GM19468 (cell line): ENCODE measurements at regions not wholly inside any gene's neighbourhood (a gene's known extent, or its start where the extent isn't known, plus 50 kb on each side); places are given as distances from the start of the nearest gene placed in this dataset.

Experiments used
- ATAC-seq: cut with Tn5 transposase; IDR thresholded peaks from one replicate; pipeline ENCODE4 v1.9.1; 2021; ENCODE audit warnings: mild to moderate bottlenecking, moderate library complexity, moderate number of reproducible peaks; ENCODE audit not compliant: unreplicated experiment; ENCODE audit errors: extremely low read depth

GRCh38 chr10:6755781-6756460 lies 175.8 kb upstream of the PRKCQ start:
- ATAC-seq = no peak

DNA sequence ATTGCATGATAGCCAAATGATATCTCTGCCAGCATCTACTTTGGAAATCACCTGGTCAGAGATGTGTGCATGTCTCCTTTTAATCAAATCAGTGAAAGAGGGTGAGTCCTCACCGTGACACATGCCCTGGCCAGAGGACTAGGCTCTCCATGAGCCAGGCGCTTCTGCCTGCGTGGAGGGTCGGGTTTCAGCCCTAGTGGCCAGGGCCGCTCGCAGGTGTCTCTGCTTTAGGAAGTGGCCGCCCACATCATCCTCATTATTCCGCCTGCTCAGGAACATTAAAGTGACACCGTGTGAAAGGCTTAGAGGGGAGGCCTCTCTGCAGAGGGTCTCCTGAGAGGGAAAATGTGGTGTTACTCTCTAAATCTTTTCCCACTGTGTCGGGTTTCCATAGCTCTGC lies 173.6 kb upstream of the PRKCQ start:
- ATAC-seq = no peak

DNA sequence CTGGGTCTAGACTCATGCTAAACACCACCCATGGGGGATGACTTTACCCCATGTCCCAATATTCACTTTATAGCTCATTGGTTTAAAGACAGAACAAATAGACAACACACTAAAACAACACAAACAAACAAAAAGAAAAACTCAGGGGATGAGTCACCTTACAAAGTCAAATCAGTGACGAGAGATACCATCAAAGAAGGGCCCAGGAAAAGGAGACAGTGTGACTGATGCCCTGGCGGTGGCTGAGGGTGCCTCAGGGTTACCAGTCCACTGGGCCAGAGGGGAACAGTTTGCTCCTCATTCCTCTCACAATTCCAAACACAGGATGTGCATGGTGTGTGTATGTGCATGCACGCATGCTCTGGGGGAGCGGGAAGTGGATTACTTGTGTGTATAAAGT lies 171.3 kb upstream of the PRKCQ start:
- ATAC-seq = no peak

- no peak for ATAC-seq
These were observed 169.0 kb upstream of the PRKCQ start for GRCh38 chr10:6748981-6749635.

- ATAC-seq = no peak
These were observed 168.0 kb upstream of the PRKCQ start for GRCh38 chr10:6748029-6748428.

GRCh38 chr10:6746782-6747181 lies 166.7 kb upstream of the PRKCQ start:
- no peak for ATAC-seq

DNA sequence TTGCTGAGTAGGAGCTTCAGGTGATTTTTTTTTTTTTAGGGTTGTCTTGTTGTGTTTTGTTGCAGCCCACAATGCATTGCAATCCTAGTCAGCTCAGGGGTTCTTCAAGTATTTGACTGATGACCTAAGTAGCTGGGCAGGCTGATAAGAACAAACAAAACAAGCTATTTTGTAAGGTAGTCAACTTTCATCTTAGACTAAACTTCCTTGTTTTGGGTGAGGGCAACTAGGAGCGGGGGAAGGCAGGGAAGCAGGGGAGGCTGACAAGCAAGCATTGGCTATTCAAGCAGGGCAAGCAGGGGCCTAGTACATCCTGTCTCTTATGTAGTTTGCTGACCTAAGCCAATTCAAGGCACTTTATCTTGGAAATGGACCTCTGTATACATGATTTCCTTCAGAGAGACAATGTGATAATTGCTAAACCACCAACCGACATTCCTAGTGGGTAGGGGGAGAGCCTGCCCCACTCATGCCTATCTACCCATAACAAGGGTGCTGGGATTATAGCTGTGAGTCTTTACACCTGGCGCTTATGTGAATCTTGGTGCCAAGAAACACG lies 163.3 kb upstream of the PRKCQ start:
- no peak for ATAC-seq

DNA sequence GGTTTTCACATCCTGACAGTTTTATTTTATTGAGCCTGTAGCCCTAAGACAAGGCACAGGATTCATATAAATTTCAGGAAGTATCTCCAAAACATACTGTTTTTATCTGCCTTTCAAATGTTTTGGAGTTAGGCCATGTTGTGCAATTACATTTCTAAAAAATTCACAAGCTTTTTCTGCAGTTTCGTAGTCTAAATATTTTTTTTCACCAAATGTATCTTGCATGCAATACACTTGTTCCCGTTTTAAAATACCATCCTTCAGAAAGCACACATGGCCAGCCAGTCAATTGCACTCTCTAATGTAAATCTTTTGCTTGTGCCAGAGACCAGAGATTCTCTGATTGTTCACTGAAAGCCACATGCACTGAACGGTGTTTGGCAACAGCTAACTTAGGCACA lies 161.5 kb upstream of the PRKCQ start:
- ATAC-seq = no peak

- ATAC-seq = no peak
These were observed 159.6 kb upstream of the PRKCQ start for GRCh38 chr10:6739530-6740174.

- no peak for ATAC-seq
These were observed 158.2 kb upstream of the PRKCQ start for GRCh38 chr10:6738112-6738768.

DNA sequence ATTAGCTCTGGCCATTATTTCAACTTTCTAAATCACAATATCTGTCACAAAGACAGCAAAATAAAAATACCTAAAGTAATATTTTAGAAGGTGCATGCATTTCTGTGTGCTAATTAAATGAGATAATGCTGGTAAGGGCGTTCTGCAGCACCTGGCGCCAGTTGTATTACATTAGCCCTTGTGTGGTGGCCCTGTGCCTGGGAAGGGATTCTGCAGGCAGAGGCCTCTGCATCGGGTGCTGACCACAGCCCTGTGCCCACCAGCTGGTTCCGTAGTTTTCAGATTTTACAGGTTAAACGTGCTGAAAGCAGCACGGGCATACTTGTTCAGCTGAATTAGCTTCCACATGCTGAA lies 157.7 kb upstream of the PRKCQ start:
- ATAC-seq = no peak

- ATAC-seq = no peak
These were observed 157.1 kb upstream of the PRKCQ start for GRCh38 chr10:6737080-6737641.

GRCh38 chr10:6734286-6734685 lies 154.2 kb upstream of the PRKCQ start:
- ATAC-seq = no peak

DNA sequence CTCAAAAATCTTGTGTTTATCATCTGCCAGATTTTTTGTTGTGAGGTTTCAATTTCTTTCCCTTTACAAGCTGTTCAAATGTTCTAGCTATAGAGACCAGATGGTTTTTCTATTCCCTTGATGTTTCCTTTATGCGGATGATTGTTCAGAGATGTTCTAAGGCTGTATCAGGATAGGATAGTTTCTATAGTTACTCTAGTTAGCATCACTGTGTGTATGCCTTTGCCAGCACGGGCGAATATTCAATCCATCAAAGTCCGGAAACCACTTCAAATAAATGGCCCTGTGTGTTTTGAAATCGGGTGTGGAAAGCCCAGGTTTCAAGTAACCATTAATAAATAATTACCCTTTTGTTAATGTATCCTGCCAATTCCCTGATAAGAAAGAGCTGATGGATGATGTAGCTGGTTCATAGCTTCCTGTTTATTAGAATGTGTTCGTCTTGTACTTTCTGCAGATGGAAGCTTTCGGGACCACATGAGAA lies 149.8 kb upstream of the PRKCQ start:
- no peak for ATAC-seq

DNA sequence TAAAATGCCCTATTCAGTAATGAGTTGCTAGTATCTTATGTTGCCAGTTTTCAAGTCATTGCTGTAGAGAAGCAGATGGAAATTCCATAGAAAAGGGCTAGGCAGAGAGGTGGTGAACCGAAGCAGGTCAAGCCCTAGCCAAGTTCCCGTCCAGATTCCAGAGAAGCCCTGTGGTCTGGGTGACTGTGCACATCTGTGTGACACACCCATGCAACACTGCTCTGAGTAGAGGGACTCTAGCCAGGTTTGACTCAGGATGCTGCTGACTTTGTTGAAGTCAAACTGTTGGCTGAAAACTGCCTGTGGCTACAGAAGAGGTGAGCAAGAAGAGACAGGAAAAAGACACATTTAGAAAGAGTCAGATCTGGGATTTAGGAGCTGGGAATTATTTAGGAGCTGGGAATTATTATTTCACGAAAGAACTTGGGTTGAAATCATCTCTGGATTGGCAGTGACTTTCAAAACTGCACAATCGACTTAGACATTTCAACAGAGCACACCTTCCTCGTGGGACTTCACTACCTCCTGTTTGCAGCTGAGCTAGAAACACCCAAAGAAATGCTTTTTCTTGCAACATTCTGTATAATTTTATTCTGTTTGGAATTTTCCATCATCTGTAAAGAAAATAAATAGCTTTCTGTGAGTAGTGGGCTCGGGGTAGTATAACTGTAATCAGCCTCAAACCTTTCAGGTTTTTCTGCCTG lies 149.1 kb upstream of the PRKCQ start:
- no peak for ATAC-seq

GRCh38 chr10:6726924-6727323 lies 146.8 kb upstream of the PRKCQ start:
- no peak for ATAC-seq

DNA sequence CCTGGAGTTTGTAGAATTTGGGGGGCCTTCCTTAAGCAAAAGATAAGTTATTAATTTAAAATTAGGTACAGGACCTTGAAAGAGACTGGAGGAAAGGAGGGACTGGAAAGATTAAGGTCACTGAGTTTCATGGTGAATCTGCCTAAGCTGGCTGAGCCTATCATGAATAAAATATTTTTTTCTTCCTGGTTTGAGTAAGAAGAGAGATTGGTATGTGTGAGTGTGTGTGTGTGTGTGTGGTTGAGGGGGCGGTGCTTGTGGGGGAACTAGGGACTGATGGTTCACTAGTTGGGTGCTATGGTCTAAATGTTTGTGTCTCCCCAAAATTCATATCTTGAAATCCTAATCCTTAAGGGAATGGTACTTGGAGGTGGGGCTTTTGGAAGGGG lies 142.5 kb upstream of the PRKCQ start:
- no peak for ATAC-seq

- no peak for ATAC-seq
These were observed 142.0 kb upstream of the PRKCQ start for GRCh38 chr10:6721964-6722615.

GRCh38 chr10:6721480-6721879 lies 141.4 kb upstream of the PRKCQ start:
- ATAC-seq = no peak
